Breast epithelium (tissue), 3 donors: ENCODE measurements at regions not wholly inside any gene's neighbourhood (a gene's known extent, or its start where the extent isn't known, plus 50 kb on each side); places are given as distances from the start of the nearest gene placed in this dataset.

ENCODE experiments used
- POLR2A ChIP-seq: fragments of 450-650 bp; IDR thresholded peaks from one replicate; pipeline ENCODE4 v1.6.1; 2016; ENCODE audit warnings: antibody characterized with exemption, mild to moderate bottlenecking, moderate library complexity
- POLR2AphosphoS5 ChIP-seq, 3 donors: sonication (generic); formaldehyde crosslinking; IDR thresholded peaks; one replicate each; pipeline ENCODE4 v1.6.1; 2017; ENCODE audit warnings: antibody characterized with exemption in 3 of 3
- TF ChIP-seq, protein P1 (sequence below), 3 donors: fragments of 450-650 bp; IDR thresholded peaks; one replicate each; pipeline ENCODE4 v1.5.1; 2016 to 2017; ENCODE audit warnings: antibody characterized with exemption in 3 of 3, mild to moderate bottlenecking in 3 of 3, moderate library complexity in 3 of 3

- no peak for TF ChIP-seq POLR2AphosphoS5 (IDR thresholded peaks at IDR 0.05)
- TF ChIP-seq, protein P1, sequence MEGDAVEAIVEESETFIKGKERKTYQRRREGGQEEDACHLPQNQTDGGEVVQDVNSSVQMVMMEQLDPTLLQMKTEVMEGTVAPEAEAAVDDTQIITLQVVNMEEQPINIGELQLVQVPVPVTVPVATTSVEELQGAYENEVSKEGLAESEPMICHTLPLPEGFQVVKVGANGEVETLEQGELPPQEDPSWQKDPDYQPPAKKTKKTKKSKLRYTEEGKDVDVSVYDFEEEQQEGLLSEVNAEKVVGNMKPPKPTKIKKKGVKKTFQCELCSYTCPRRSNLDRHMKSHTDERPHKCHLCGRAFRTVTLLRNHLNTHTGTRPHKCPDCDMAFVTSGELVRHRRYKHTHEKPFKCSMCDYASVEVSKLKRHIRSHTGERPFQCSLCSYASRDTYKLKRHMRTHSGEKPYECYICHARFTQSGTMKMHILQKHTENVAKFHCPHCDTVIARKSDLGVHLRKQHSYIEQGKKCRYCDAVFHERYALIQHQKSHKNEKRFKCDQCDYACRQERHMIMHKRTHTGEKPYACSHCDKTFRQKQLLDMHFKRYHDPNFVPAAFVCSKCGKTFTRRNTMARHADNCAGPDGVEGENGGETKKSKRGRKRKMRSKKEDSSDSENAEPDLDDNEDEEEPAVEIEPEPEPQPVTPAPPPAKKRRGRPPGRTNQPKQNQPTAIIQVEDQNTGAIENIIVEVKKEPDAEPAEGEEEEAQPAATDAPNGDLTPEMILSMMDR (IDR thresholded peaks at IDR 0.05): no peak
- no peak for TF ChIP-seq POLR2A
These were observed 189.5 kb upstream of the LYZL1 start for GRCh38 chr10:29099415-29099814.
